ENCODE measurements at regions not wholly inside any gene's neighbourhood (a gene's known extent, or its start where the extent isn't known, plus 50 kb on each side); places are given as distances from the start of the nearest gene placed in this dataset.

- DNase-seq (ENCODE audit: low spot score), result no peak
Observed at GRCh38 chr10:29112827-29113615, 175.8 kb upstream of the LYZL1 start.

GRCh38 chr10:29113616-29113945 is 175.3 kb upstream of the LYZL1 start:
- DNase-seq (ENCODE audit: low spot score), result no peak

GRCh38 chr10:29114141-29114540 is 174.7 kb upstream of the LYZL1 start:
- DNase-seq (ENCODE audit: low spot score), result no peak

- no peak for DNase-seq (ENCODE audit: low spot score)
Observed at GRCh38 chr10:29117781-29118180, 171.1 kb upstream of the LYZL1 start.

- DNase-seq (ENCODE audit: low spot score), result peak; percentile 81
Observed at GRCh38 chr10:29119374-29119773, 169.5 kb upstream of the LYZL1 start.

GRCh38 chr10:29120216-29120615 is 168.7 kb upstream of the LYZL1 start:
- no peak for DNase-seq (ENCODE audit: low spot score)

- no peak for DNase-seq (ENCODE audit: low spot score)
Observed at GRCh38 chr10:29124864-29125263, 164.0 kb upstream of the LYZL1 start.

GRCh38 chr10:29127037-29127700 is 161.7 kb upstream of the LYZL1 start:
- no peak for DNase-seq (ENCODE audit: low spot score)

GRCh38 chr10:29127731-29128130 is 161.1 kb upstream of the LYZL1 start:
- DNase-seq (ENCODE audit: low spot score), result no peak

GRCh38 chr10:29130190-29130673 is 158.6 kb upstream of the LYZL1 start:
- DNase-seq (ENCODE audit: low spot score), result peak; percentile 45

- DNase-seq (ENCODE audit: low spot score), result no peak
Observed at GRCh38 chr10:29131952-29132547, 156.8 kb upstream of the LYZL1 start.

GRCh38 chr10:29132551-29133111 is 156.2 kb upstream of the LYZL1 start:
- no peak for DNase-seq (ENCODE audit: low spot score)

- DNase-seq (ENCODE audit: low spot score), result no peak
Observed at GRCh38 chr10:29135337-29135736, 153.5 kb upstream of the LYZL1 start.

GRCh38 chr10:29136411-29136810 is 152.5 kb upstream of the LYZL1 start:
- DNase-seq (ENCODE audit: low spot score), result no peak

- DNase-seq (ENCODE audit: low spot score), result no peak
Observed at GRCh38 chr10:29140151-29140550, 148.7 kb upstream of the LYZL1 start.

- no peak for DNase-seq (ENCODE audit: low spot score)
Observed at GRCh38 chr10:29140991-29141390, 147.9 kb upstream of the LYZL1 start.

- no peak for DNase-seq (ENCODE audit: low spot score)
Observed at GRCh38 chr10:29141761-29142160, 147.1 kb upstream of the LYZL1 start.

- DNase-seq (ENCODE audit: low spot score), result no peak
Observed at GRCh38 chr10:29142516-29143314, 146.2 kb upstream of the LYZL1 start.

- DNase-seq (ENCODE audit: low spot score), result no peak
Observed at GRCh38 chr10:29144126-29144525, 144.7 kb upstream of the LYZL1 start.

GRCh38 chr10:29146311-29147100 is 142.4 kb upstream of the LYZL1 start:
- DNase-seq (ENCODE audit: low spot score), result no peak

- no peak for DNase-seq (ENCODE audit: low spot score)
Observed at GRCh38 chr10:29150010-29150409, 138.9 kb upstream of the LYZL1 start.

All from HT-29 (cell line).